ENCODE measurements at regions not wholly inside any gene's neighbourhood (a gene's known extent, or its start where the extent isn't known, plus 50 kb on each side); places are given as distances from the start of the nearest gene placed in this dataset.

- Histone ChIP-seq H3K27me3 (ENCODE audit: insufficient read depth, low read length) (no peaks in the 10 kb centered on the region), H4K20me1 (ENCODE audit: control insufficient read depth, insufficient read depth, insufficient read length) (no peaks in the 10 kb centered on the region), H2AK5ac (ENCODE audit: insufficient read length, low read length) (no peak overlapping the region), H2BK20ac (ENCODE audit: low read depth, low read length, poor library complexity, severe bottlenecking) (no peak overlapping the region), H3T11ph (ENCODE audit: low read length) (no peak overlapping the region), H2BK12ac (ENCODE audit: insufficient read length, low read depth, low read length) (no peak overlapping the region), H3K27ac (ENCODE audit: insufficient read length, low read depth, low read length) (no peak overlapping the region), H2BK5ac (ENCODE audit: insufficient read length, low read length) (no peak overlapping the region), H2BK120ac (ENCODE audit: low read depth, low read length, poor library complexity, severe bottlenecking) (no peak overlapping the region), H3K56ac (ENCODE audit: insufficient read length, low read depth, low read length) (no peak overlapping the region), H3K14ac (ENCODE audit: insufficient read depth, low read length) (no peak overlapping the region), H3K79me2 (ENCODE audit: insufficient read depth, low read length) (no peaks in the 10 kb centered on the region), H3K4ac (ENCODE audit: low read depth, low read length) (no peak overlapping the region), H3K79me1 (ENCODE audit: insufficient read depth, low read depth, low read length, poor library complexity, severe bottlenecking) (no peaks in the 10 kb centered on the region), H2AFZ (ENCODE audit: low read length) (no peak overlapping the region), H3K23ac (ENCODE audit: insufficient read length, low read depth, low read length) (no peak overlapping the region), H4K8ac (replicated peaks; ENCODE audit: insufficient read length, low read depth, low read length) (no peak overlapping the region), H3K18ac (ENCODE audit: insufficient read length, low read depth, low read length) (no peak overlapping the region), H3K23me2 (ENCODE audit: insufficient read length, low read depth, low read length, poor library complexity, severe bottlenecking) (no peaks in the 10 kb centered on the region), H3K9me3 (ENCODE audit: control insufficient read depth, low read depth, low read length) (no peaks in the 10 kb centered on the region), H2BK15ac (ENCODE audit: low read depth, low read length) (no peak overlapping the region), H3K4me2 (ENCODE audit: insufficient read depth, insufficient read length, low read length) (no peak overlapping the region), H3K9ac (ENCODE audit: extremely low read depth, insufficient read length, low read length) (no peak overlapping the region), H3K4me1 (ENCODE audit: insufficient read depth, low read length) (no peaks in the 10 kb centered on the region), H4K5ac (ENCODE audit: insufficient read length, low read depth, low read length) (no peak overlapping the region), H4K91ac (ENCODE audit: insufficient read length, low read depth, low read length) (no peak overlapping the region)
- Mint-ChIP-seq H3K4me1 (peaks cover 0 to 5% of the 10 kb centered on the region in 2 experiments; a peak in 1 of 4 replicates), H3K27me3 (ENCODE audit: low read depth) (no peaks in the 10 kb centered on the region), H3K27ac (no peak overlapping the region), H3K4me3 (no peak overlapping the region), H3K9me3 (no peaks in the 10 kb centered on the region), H3K36me3 (ENCODE audit: insufficient read depth in 1 of 3, low read depth in 3 of 3) (no peaks in the 10 kb centered on the region)
- TF ChIP-seq CTCF (conservative IDR thresholded peaks at IDR 0.05), result no peak
- no CpG with 5 or more reads among the region's 2 CpGs for WGBS (ENCODE audit: extremely low coverage, insufficient read length, low lambda C conversion rate)
- no peak for DNase-seq
Observed at GRCh38 chr1:219689774-219690173, 76.9 kb upstream of the ZC3H11B start.

Measured in H9 (cell line).